ENCODE measurements at regions not wholly inside any gene's neighbourhood (a gene's known extent, or its start where the extent isn't known, plus 50 kb on each side); places are given as distances from the start of the nearest gene placed in this dataset.

GRCh38 chr12:34373926-34374325 lies 351.6 kb downstream of the ALG10 start:
- no peaks in the 10 kb centered on the region for H3K4me1 ChIP-seq
- DNase-seq (ENCODE audit: low spot score in 2 of 2), result no peak
- no peaks in the 10 kb centered on the region for H3K27me3 ChIP-seq
- no peaks in the 10 kb centered on the region for H3K36me3 ChIP-seq
- H3K4me3 ChIP-seq, result no peak overlapping the region
- H3K27ac ChIP-seq, result no peak overlapping the region
- 76 to 77% methylated on average over 25 of the region's 25 CpGs for WGBS, 2 donors
- TF ChIP-seq EP300 (IDR thresholded peaks at IDR 0.05) (no peak), POLR2A (IDR thresholded peaks at IDR 0.05) (no peak)
- TF ChIP-seq, protein P1, sequence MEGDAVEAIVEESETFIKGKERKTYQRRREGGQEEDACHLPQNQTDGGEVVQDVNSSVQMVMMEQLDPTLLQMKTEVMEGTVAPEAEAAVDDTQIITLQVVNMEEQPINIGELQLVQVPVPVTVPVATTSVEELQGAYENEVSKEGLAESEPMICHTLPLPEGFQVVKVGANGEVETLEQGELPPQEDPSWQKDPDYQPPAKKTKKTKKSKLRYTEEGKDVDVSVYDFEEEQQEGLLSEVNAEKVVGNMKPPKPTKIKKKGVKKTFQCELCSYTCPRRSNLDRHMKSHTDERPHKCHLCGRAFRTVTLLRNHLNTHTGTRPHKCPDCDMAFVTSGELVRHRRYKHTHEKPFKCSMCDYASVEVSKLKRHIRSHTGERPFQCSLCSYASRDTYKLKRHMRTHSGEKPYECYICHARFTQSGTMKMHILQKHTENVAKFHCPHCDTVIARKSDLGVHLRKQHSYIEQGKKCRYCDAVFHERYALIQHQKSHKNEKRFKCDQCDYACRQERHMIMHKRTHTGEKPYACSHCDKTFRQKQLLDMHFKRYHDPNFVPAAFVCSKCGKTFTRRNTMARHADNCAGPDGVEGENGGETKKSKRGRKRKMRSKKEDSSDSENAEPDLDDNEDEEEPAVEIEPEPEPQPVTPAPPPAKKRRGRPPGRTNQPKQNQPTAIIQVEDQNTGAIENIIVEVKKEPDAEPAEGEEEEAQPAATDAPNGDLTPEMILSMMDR (IDR thresholded peaks at IDR 0.05), result no peak
- H3K9me3 ChIP-seq, result peaks cover 0 to 100% (median 0%) of the 10 kb centered on the region in 4 donors

DNA sequence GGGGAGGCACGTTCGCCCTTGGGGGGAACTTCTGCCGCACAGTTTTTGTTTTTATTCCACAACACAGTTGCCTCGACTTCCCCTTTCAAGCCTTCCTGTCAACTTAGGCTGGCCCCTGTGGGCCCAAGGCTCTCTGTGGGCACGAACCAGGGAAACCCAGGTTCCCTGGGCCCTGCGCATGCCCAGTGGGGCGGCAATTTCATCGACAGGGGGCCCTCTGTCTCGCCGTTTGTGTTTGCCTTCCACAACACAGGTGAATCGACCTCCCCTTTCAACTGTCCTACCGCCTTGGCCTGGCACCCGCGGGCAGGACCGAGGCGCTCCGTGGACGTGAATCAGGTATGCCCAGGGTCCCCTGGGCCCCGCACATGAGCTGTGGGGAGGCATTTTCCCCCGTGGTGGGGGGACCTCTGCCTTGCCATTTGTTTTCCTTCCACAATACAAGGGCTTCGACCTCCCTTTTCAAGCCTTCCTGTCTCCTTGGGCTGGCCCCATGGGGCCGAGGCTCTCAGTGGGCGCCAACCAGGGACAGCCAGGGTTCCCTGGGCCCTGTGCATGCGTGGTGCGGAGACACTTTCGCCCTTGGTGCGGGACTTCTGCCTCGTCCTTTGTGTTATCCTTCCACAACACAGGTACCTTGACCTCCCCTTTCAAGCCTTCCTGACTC lies 354.0 kb downstream of the ALG10 start:
- TF ChIP-seq, protein P1 (IDR thresholded peaks at IDR 0.05), result no peak
- TF ChIP-seq EP300 (IDR thresholded peaks at IDR 0.05) (no peak), POLR2A (IDR thresholded peaks at IDR 0.05) (no peak)
- H3K9me3 ChIP-seq, result peaks cover 0 to 100% (median 0%) of the 10 kb centered on the region in 4 donors
- H3K4me3 ChIP-seq, result no peak overlapping the region
- DNase-seq (ENCODE audit: low spot score in 2 of 2), result no peak
- H3K27ac ChIP-seq, result no peak overlapping the region
- no peaks in the 10 kb centered on the region for H3K27me3 ChIP-seq
- WGBS, 2 donors, result 74% methylated on average over 28 of the region's 28 CpGs
- no peaks in the 10 kb centered on the region for H3K36me3 ChIP-seq
- H3K4me1 ChIP-seq, result no peaks in the 10 kb centered on the region

- H3K4me1 ChIP-seq, result no peaks in the 10 kb centered on the region
- TF ChIP-seq EP300 (IDR thresholded peaks at IDR 0.05), result no peak
- TF ChIP-seq, protein P1 (IDR thresholded peaks at IDR 0.05), result no peak
- TF ChIP-seq POLR2A (IDR thresholded peaks at IDR 0.05), result no peak
- H3K27me3 ChIP-seq, result no peaks in the 10 kb centered on the region
- H3K27ac ChIP-seq, result no peak overlapping the region
- no peak for DNase-seq (ENCODE audit: low spot score in 2 of 2)
- no peak overlapping the region for H3K4me3 ChIP-seq
- 74 to 75% methylated on average over 35 of the region's 35 CpGs for WGBS, 2 donors
- H3K9me3 ChIP-seq, result peaks cover 0 to 100% (median 0%) of the 10 kb centered on the region in 4 donors
- H3K36me3 ChIP-seq, result no peaks in the 10 kb centered on the region
These were observed 355.1 kb downstream of the ALG10 start for GRCh38 chr12:34377243-34378035.

- Histone ChIP-seq H3K36me3 (no peaks in the 10 kb centered on the region), H3K9me3 (peaks cover 0 to 100% (median 0%) of the 10 kb centered on the region in 4 donors), H3K27me3 (no peaks in the 10 kb centered on the region), H3K4me1 (no peaks in the 10 kb centered on the region), H3K4me3 (no peak overlapping the region), H3K27ac (no peak overlapping the region)
- no peak for DNase-seq (ENCODE audit: low spot score in 2 of 2)
- TF ChIP-seq POLR2A (IDR thresholded peaks at IDR 0.05) (no peak), EP300 (IDR thresholded peaks at IDR 0.05) (no peak)
- 63 to 69% methylated on average over 16 of the region's 16 CpGs for WGBS, 2 donors
These were observed 356.8 kb downstream of the ALG10 start for GRCh38 chr12:34379142-34379541.

DNA sequence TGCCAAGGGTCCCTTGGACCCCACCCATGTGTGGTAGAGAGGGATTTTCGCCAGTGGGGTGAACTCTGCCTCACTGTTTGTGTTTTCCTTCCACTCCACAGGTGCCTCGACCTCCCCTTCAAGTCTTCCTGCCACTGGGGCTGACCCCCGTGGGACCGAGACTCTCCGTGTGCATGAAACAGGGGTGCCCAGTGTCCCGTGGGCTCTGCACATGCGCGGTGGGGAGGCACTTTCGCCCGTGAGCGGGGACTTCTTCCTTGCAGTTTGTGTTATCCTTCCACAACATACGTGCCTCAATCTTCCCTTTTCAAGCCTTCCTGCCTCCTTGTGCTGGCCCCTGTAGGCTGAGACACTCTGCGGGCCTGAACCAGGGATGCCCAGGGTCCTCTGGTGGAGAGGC lies 362.4 kb downstream of the ALG10 start:
- Histone ChIP-seq H3K27me3 (no peaks in the 10 kb centered on the region), H3K27ac (no peak overlapping the region), H3K4me3 (no peak overlapping the region), H3K36me3 (no peaks in the 10 kb centered on the region), H3K9me3 (peaks cover 0 to 98% (median 1%) of the 10 kb centered on the region in 4 donors), H3K4me1 (no peaks in the 10 kb centered on the region)
- no peak for DNase-seq (ENCODE audit: low spot score in 2 of 2)
- whole genome bisulfite sequencing, 2 donors, result 73 to 80% methylated on average over 12 to 13 of the region's 13 CpGs
- TF ChIP-seq, protein P1 (IDR thresholded peaks at IDR 0.05), result no peak
- TF ChIP-seq POLR2A (IDR thresholded peaks at IDR 0.05) (no peak), EP300 (IDR thresholded peaks at IDR 0.05) (no peak)
